ENCODE measurements at regions not wholly inside any gene's neighbourhood (a gene's known extent, or its start where the extent isn't known, plus 50 kb on each side); places are given as distances from the start of the nearest gene placed in this dataset.

DNA sequence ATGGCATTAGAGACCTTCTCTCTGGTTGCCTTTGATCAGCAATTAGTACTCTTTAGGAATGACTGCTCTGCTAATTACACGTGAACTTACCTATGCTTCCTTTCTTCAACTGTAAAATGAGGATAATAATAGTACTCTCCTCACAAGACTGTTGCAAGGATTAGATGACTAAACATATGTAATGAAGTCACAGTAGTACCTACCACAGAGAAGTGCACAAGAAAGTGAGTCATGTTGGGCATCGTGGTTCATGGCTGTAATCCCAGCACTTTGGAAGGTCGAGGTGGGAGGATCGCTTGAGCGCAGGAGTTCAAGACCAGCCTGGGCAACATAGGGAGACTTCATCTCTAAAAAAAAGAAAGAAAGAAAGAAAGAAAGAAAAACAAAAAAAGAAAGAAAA lies 68.1 kb upstream of the AK4 start:
- Histone ChIP-seq H2AFZ (ENCODE audit: low read length) (no peak overlapping the region), H3K36me3 (ENCODE audit: insufficient read depth, low read length) (no peaks in the 10 kb centered on the region), H3K9me3 (ENCODE audit: low read length) (no peaks in the 10 kb centered on the region), H3K4me2 (ENCODE audit: low read length) (no peak overlapping the region), H3K4me1 (ENCODE audit: insufficient read depth, low read length, poor library complexity, severe bottlenecking) (no peaks in the 10 kb centered on the region), H4K20me1 (ENCODE audit: insufficient read depth, low read length) (no peaks in the 10 kb centered on the region), H3K4me3 (ENCODE audit: low read depth, low read length, poor library complexity, severe bottlenecking) (no peak overlapping the region), H3K9me2 (ENCODE audit: insufficient read depth, low read length) (no peaks in the 10 kb centered on the region), H3K79me2 (ENCODE audit: insufficient read depth, low read depth, low read length) (no peaks in the 10 kb centered on the region), H3K27ac (ENCODE audit: low read depth, low read length, poor library complexity, severe bottlenecking) (no peak overlapping the region)
- DNase-seq (ENCODE audit: low spot score), result no peak
- TF ChIP-seq CTCF (conservative IDR thresholded peaks at IDR 0.05; ENCODE audit: low read length) (no peak), EZH2phosphoT487 (IDR thresholded peaks at IDR 0.05; ENCODE audit: borderline replicate concordance, low read depth, low read length) (no peak)
- ChIA-PET CTCF (ENCODE audit: unreplicated experiment) (no interaction called here), POLR2A (interaction anchor here (1.0 kb wide), 1 partner anchor 69 kb away, joined by 3 read pairs; no protein-coding TSS in a partner anchor)
- no TSS peak for BruUV-seq (replicated peaks)
- intact Hi-C loops (cut with micrococcal nuclease; ENCODE audit: unreplicated experiment), result loop anchor here (10.0 kb wide), 1 partner anchor 815 kb away; no protein-coding TSS in a partner anchor

GRCh38 chr1:65082346-65083040 lies 65.5 kb upstream of the AK4 start:
- no peak for DNase-seq (ENCODE audit: low spot score)
- H2AFZ ChIP-seq (ENCODE audit: low read length), result no peak overlapping the region
- TF ChIP-seq EZH2phosphoT487 (IDR thresholded peaks at IDR 0.05; ENCODE audit: borderline replicate concordance, low read depth, low read length) (no peak), CTCF (conservative IDR thresholded peaks at IDR 0.05; ENCODE audit: low read length) (no peak)
- H3K4me3 ChIP-seq (ENCODE audit: low read depth, low read length, poor library complexity, severe bottlenecking), result no peak overlapping the region
- no peak overlapping the region for H3K27ac ChIP-seq (ENCODE audit: low read depth, low read length, poor library complexity, severe bottlenecking)
- intact Hi-C loops (cut with micrococcal nuclease; ENCODE audit: unreplicated experiment), result no loop called here
- no peaks in the 10 kb centered on the region for H3K36me3 ChIP-seq (ENCODE audit: insufficient read depth, low read length)
- BruUV-seq (replicated peaks), result no TSS peak
- no peaks in the 10 kb centered on the region for H4K20me1 ChIP-seq (ENCODE audit: insufficient read depth, low read length)
- H3K9me2 ChIP-seq (ENCODE audit: insufficient read depth, low read length), result no peaks in the 10 kb centered on the region
- CTCF ChIA-PET (ENCODE audit: unreplicated experiment), result no interaction called here
- H3K9me3 ChIP-seq (ENCODE audit: low read length), result no peaks in the 10 kb centered on the region
- no peaks in the 10 kb centered on the region for H3K79me2 ChIP-seq (ENCODE audit: insufficient read depth, low read depth, low read length)
- H3K4me1 ChIP-seq (ENCODE audit: insufficient read depth, low read length, poor library complexity, severe bottlenecking), result no peaks in the 10 kb centered on the region
- H3K4me2 ChIP-seq (ENCODE audit: low read length), result no peak overlapping the region
- POLR2A ChIA-PET, result no interaction called here

DNA sequence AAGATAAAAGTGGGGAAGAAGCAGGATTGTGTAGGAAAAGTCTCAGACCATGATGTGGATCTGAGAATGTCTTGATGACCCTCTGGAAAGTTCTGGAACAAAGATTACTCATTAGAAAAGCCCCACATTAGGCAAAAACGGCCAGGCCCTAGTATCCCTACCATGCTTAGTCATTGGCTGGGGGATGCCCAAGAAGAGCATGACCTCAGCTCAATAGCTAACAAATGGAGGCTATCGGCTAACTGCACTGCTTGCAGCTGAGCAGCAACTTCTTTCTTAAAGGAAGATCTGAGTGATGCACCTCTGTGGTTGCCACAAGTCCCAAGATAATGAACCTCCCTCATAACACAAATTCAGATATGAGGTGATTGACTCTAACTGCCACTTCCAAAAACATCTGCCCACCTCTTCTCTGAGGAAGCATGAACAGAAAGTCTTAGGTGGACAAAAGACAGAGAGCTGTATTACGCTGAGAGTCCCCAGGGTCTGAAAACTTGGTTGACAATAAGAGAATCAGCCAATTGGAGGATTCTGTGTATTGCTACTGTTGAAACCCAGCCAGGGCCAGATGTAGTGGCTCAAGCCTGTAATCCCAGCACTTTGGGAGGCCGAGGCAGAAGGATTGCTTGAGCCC lies 64.6 kb upstream of the AK4 start:
- Histone ChIP-seq H3K79me2 (ENCODE audit: insufficient read depth, low read depth, low read length) (no peaks in the 10 kb centered on the region), H3K36me3 (ENCODE audit: insufficient read depth, low read length) (no peaks in the 10 kb centered on the region), H3K9me3 (ENCODE audit: low read length) (no peaks in the 10 kb centered on the region), H3K4me3 (ENCODE audit: low read depth, low read length, poor library complexity, severe bottlenecking) (no peak overlapping the region), H4K20me1 (ENCODE audit: insufficient read depth, low read length) (no peaks in the 10 kb centered on the region), H3K9me2 (ENCODE audit: insufficient read depth, low read length) (no peaks in the 10 kb centered on the region), H3K4me1 (ENCODE audit: insufficient read depth, low read length, poor library complexity, severe bottlenecking) (no peaks in the 10 kb centered on the region), H3K4me2 (ENCODE audit: low read length) (no peak overlapping the region), H3K27ac (ENCODE audit: low read depth, low read length, poor library complexity, severe bottlenecking) (no peak overlapping the region), H2AFZ (ENCODE audit: low read length) (no peak overlapping the region)
- intact Hi-C loops (cut with micrococcal nuclease; ENCODE audit: unreplicated experiment), result no loop called here
- TF ChIP-seq CTCF (conservative IDR thresholded peaks at IDR 0.05; ENCODE audit: low read length) (no peak), EZH2phosphoT487 (IDR thresholded peaks at IDR 0.05; ENCODE audit: borderline replicate concordance, low read depth, low read length) (no peak)
- BruUV-seq (replicated peaks), result no TSS peak
- no peak for DNase-seq (ENCODE audit: low spot score)
- ChIA-PET CTCF (ENCODE audit: unreplicated experiment) (no interaction called here), POLR2A (no interaction called here)
